ENCODE measurements at regions not wholly inside any gene's neighbourhood (a gene's known extent, or its start where the extent isn't known, plus 50 kb on each side); places are given as distances from the start of the nearest gene placed in this dataset.

GRCh38 chr22:47376322-47376700, 613.9 kb downstream of the TBC1D22A start:
- no peak for DNase-seq

GRCh38 chr22:47375621-47376321, 613.3 kb downstream of the TBC1D22A start:
- DNase-seq: no peak

GRCh38 chr22:47374901-47375575, 612.6 kb downstream of the TBC1D22A start:
- DNase-seq: no peak

- no peak for DNase-seq
Observed at GRCh38 chr22:47374273-47374771, 611.9 kb downstream of the TBC1D22A start.

- DNase-seq: no peak
Observed at GRCh38 chr22:47373648-47374272, 611.3 kb downstream of the TBC1D22A start.

- DNase-seq: no peak
Observed at GRCh38 chr22:47372596-47373385, 610.3 kb downstream of the TBC1D22A start.

GRCh38 chr22:47372111-47372581, 609.7 kb downstream of the TBC1D22A start:
- DNase-seq: no peak

- no peak for DNase-seq
Observed at GRCh38 chr22:47371263-47372090, 609.0 kb downstream of the TBC1D22A start.

GRCh38 chr22:47370448-47371262, 608.2 kb downstream of the TBC1D22A start:
- no peak for DNase-seq

- no peak for DNase-seq
Observed at GRCh38 chr22:47369431-47370015, 607.1 kb downstream of the TBC1D22A start.

- DNase-seq: no peak
Observed at GRCh38 chr22:47369020-47369419, 606.6 kb downstream of the TBC1D22A start.

- DNase-seq: no peak
Observed at GRCh38 chr22:47367993-47368945, 605.8 kb downstream of the TBC1D22A start.

GRCh38 chr22:47367107-47367690, 604.7 kb downstream of the TBC1D22A start:
- DNase-seq: no peak

- no peak for DNase-seq
Observed at GRCh38 chr22:47366026-47366767, 603.7 kb downstream of the TBC1D22A start.

- DNase-seq: no peak
Observed at GRCh38 chr22:47361247-47361646, 598.8 kb downstream of the TBC1D22A start.

- no peak for DNase-seq
Observed at GRCh38 chr22:47357493-47357892, 595.0 kb downstream of the TBC1D22A start.

GRCh38 chr22:47357086-47357485, 594.6 kb downstream of the TBC1D22A start:
- no peak for DNase-seq

- no peak for DNase-seq
Observed at GRCh38 chr22:47356511-47357011, 594.1 kb downstream of the TBC1D22A start.
